Stimulated activated CD8-positive, alpha-beta memory T cell treated with anti-CD3 and anti-CD28 coated beads, Interleukin-4, amount 100 ng/mL, for 48 hours (primary cell): ENCODE measurements at regions not wholly inside any gene's neighbourhood (a gene's known extent, or its start where the extent isn't known, plus 50 kb on each side); places are given as distances from the start of the nearest gene placed in this dataset.
"Not testable (repeated sequence)": the region's sequence is repeated elsewhere in the genome, so short reads cannot be mapped to it uniquely, and the experiment has no call there.

Source experiments
- DNase-seq: peaks from one replicate; pipeline ENCODE4 v3.0.0-alpha.2; 2020

DNA sequence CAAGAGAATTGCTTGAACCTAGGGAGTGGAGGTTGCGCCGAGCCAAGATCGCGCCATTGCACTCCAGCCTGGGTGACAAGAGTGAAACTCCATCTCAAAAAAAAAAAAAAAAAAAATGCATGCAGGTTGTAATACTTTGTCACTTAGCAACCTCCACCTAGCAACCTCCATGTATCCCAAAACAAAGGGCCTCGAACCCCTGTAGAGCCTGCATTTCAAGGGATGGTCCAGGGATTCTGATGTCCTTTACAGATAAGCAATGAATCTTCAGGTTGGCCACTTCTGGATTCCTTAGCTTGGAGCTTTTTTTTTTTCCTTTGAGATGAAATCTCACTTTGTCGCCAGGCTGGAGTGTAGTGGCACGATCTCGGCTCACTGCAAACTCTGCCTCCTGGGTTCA is 1211.0 kb downstream of the TYW1 start:
- no peak for DNase-seq

DNA sequence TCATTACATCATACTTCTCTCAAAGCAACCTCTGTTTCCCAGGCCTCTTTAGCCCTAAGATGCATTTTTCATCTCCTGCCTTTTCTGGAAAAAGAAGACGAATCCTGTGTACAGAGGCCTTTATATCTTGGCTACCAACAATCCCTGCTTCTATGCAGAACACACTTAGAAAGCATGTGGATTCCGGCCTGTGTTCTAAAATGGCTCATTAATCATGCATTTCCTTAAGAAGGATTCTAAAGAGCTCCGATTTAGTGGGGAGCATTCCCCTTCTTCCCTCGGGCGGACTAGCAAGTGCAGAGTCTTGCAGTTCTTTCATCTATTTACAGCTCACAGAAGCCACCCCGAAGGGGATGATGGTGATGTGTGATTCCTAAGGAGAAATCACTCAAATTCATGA is 1212.9 kb downstream of the TYW1 start:
- DNase-seq = no peak

DNA sequence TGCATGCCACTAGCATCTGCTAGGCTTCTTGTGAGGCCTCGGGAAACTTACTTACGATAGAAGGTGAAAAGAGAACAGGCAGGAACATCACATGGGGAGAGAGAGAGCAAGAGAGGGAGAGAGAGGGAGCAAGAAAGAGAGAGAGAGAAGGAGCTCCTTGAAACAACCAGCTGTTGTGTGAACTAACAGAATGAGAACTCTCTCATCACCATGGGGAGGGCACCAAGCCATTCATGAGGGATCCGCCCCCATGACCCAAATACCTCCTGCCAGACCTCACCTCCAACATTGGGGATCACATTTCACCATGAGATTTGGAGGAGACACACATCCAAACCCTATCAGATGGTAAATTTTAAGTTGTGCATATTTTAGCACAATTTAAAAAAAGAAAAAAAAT is 1217.2 kb downstream of the TYW1 start:
- DNase-seq = no peak

DNA sequence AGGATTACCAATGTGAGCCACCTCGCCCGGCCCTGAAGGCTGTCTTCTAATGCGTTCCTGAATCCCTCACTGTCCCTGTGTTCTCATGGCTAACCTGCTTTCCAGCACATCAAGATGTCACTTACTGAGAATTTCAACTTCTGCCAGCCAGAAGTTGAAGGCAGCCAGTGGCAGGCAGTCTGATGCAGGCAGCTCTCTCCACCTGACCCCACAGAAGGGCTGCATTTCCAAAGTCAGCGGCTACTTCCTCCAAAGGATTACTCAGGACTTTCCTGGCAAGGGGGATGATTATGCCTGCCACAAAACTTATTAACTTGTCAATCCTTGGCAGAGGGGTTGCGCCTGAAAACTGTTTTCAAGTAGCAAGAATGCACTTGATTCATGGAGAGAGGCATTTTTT is 1219.4 kb downstream of the TYW1 start:
- DNase-seq = no peak

DNA sequence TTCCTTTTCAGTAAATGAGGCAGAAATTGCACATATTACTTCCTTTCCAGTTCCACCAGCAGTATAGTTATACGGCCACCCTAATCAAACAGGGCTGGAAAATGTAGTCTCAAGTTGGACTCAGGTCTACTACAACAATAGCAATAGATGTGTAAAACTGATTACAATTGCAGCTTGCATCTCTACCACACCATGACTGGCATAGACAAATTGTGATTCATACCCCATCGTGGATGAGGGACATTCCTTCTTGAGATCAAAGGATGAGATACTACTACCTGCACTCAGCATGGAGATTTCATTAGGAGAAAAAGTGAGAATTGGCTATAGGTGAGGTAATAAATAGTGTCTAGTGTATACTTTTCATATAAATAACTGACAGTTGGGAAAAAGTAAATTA is 1220.8 kb downstream of the TYW1 start:
- no peak for DNase-seq

DNA sequence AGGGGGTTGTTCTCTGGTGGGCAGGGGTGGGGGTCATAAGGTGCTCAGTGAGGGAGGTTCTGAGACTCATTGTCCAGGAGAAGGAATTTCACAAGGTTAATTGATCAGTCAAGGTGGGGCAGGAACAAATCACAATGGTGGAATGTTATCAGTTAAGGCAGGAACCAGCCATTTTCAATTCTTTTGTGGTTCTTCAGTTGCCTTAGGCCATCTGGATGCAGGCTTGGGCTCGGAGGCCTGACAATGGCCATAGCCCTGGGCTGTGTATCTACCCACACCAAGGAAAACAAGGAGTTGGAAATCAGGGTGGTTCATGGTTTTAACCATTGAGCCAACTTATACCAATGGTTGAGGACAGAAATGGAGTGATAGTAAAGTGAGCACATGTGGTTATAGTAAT is 1221.8 kb downstream of the TYW1 start:
- no peak for DNase-seq

DNA sequence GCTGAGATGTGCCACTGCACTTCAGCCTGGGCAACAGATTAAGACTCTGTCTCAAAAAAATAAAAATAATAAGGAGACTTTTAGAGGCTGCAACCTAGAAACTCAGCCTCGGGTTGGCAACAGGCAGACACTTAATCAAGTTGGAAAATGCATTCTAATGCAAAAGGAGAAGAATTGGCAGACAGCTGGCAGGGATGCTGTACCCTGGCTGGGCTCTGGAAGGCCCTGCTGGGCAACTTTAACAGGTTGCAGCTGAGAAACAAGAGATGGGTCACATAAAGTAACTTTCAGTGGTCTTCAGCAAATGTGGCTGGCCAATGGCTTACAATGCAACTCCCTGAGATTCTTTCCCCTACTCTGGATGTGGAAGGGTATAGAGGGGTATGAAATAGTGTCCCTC is 1225.7 kb downstream of the TYW1 start:
- DNase-seq = no peak

DNA sequence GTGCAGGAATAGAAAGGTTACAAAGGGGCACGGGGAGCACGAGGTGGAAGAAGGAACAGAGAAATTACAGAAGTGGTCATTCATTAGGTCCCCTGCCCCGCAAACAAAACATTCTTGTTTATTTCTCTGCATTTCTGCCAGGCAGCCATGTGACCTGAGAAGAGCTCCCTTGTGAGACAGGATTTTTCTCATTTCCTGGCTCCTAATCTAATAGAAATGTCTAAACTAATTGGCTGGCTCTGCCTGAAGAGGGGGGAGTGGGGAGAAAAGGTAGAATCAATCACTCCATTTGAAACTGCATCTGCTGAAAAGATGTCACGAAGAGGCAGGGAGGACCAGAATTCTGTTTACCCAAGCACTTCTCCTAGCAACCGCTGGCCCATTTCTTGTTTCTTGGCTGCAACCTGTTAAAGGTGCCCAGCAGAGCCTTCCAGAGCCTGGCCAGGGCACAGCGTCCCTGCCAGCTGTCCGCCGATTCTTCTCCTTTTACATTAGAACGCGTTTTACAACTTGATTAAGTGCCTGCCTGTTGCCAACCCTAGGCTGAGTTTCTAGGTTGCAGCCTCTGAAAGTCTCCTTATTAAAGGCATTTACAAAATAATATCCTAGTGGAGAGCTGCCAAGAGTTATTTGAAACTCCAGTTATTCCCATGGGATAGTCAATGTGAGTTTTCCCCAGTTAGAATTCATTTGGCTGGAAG is 1227.6 kb downstream of the TYW1 start:
- DNase-seq = no peak

DNA sequence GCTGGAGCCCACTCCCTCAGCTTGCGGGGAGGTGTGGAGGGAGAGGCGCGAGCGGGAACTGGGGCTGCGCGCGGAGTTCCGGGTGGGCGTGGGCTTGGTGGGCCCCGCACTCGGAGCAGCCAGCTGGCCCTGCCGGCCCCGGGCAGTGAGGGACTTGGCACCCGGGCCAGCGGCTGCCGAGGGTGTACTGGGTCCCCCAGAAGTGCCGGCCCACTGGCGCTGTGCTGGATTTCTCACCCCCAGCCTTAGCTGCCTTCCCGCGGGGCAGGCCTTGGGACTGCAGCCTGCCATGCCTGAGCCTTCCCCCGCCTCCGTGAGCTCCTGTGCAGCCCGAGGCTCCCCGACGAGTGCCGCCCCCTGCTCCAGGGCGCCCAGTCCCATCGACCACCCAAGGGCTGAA is 1234.4 kb downstream of the TYW1 start:
- DNase-seq = not testable (repeated sequence)

DNA sequence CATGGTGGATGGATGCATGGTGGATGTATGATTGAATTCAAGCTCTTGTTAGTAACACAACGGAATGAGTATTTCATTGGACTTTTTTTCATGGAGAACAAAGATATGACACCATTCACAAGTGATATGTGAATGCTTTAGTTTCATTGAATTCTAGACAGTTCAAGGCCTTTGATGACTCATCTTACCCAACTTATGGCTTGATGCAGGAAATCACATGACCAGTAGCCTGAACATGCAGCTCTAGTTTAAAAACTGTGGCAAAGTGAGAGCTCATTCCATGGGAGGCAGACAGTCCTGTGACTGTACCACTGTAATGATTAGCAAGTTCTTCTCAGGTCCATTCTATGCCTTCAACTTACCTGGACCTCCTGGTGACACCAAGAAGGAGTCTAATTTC is 1239.3 kb downstream of the TYW1 start:
- DNase-seq = no peak

DNA sequence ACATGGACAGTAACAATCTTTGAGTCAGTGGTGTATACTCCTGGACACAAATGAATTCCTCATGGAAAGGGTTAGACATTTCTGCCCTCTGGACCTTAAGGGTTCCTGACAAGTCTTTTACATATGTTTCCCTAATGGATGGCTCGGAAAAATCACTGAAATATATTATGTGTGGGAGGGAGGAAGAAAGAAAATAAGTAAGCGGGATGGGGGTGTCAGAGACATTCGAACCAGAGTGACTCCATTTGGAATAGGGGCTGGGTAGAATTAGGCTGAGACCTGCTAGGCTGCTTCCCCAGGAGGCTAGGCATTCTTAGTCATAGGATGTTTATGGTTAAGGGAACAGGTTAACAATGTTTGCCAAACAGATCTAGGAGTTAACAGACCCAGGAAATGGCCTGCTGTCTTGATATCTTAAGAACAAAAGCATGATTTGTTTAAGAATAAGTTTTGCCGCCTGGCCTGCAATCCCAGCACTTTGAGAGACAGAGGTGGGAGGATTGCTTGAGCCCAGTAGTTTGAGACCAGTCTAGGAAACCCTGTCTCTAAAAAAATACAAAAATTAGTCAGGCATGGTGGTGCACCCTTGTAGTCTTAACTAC is 1241.7 kb downstream of the TYW1 start:
- no peak for DNase-seq

DNA sequence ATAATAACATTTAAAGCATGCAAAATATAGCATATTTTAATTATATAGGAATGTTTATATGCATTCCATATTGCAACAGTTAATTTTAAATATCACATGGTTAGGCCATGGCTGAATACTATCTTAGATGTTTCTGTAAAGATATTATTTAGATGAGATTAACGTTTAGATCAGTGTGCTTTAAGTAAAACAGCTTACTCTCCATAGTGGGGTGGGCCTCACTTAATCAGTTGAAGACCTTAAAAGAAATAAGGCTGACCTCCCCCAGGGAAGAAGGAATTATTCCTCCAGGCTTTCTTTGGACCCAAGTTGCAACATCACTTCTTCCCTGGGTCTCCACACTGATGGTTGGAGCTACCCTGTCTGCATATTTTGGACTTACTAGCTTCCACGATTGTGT is 1246.5 kb downstream of the TYW1 start:
- DNase-seq = no peak

DNA sequence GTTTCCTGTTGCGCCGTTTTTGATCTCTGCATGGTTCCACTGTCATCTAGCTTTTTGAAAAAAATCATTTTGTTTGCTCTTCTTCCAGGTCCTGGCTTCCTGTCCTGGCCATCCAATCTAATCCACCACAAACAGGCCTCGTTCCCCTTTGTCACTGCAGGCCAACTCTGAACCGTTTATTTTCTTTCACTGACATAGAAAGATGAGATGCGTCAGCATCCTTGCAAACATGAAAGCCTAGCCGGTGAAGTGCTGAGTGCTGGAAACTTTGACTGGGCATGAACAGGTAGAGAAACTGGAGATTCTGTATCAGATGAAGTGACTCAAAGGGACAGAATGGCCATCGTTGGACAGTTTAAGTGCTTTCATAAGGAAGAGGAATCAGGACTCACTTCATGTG is 1247.8 kb downstream of the TYW1 start:
- no peak for DNase-seq

DNA sequence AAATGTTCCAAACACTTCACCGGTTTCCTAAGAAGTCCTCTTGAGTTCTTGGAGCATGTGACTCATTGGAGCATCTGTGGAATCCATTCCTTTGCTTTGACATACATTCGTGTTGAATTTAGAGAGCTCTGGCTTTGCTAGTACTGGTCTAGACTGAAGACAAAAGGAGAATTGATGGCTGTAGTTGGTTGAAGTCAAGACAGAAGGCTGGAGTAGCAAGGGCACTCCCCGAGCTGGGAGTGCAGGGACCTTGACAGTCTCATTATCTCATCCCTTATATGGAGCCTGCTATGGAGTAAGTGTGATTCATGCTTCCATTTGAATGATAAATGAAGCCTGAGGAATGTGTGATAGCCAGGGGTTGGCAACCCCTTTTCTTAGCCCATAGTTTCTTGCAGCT is 1249.1 kb downstream of the TYW1 start:
- DNase-seq = no peak

DNA sequence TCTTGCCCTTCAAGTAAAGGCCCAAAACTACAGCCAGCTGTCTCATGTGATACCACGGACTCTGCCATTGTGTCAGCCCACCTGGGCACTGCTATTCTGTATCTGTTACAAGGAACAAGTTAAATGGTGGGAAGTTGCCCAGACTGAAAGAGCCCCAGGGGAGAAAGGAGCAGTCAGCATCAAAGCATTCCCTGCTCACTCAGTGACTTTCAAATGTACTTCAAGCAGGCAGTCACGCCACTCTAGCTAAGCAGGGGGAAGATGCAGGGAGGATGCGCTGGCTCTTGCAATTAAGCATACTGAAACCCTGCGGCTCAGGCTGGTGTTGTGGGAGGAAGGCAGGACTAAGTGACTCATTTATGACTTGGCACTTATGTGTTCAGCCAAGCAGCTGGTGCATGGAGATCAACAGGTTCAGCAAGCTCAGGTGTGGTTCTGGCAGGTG is 1249.6 kb downstream of the TYW1 start:
- no peak for DNase-seq

DNA sequence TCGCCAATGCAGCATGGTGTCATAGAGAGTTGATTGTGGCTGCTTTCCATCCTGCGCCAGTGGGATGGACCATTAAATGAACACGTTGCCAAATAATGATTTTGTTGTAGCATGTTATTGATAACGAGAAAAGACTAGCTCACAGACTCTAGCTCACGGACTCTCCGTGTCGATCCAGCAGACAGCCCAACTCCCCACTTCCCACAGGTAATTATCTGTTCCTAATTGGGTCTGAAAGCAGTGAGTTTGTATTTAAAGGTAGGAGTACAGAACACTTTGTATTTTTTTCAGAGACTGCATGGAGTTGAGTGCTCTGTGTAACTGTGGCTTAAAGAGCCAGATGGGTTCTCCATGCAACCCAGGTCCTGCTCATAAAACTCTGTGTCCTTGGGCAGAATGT is 1250.5 kb downstream of the TYW1 start:
- DNase-seq = no peak

DNA sequence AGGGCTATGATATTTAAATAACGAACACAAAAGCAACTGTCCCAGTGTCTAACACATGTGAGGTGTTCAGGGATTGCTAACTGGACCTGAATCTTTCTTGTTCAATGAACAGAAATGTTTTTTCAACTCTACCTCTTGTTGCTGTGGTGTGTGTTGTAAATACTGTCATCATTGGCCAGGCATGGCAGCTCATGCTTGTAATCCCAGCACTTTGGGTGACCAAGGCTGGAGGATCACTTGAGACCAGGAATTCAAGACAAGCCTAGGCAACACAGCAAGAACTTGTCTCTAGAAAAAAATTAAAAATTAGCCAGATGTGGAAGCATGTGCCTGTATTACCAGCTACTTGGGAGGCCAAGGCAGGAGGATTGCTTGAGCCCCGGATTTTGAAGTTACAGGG is 1250.9 kb downstream of the TYW1 start:
- DNase-seq = no peak

DNA sequence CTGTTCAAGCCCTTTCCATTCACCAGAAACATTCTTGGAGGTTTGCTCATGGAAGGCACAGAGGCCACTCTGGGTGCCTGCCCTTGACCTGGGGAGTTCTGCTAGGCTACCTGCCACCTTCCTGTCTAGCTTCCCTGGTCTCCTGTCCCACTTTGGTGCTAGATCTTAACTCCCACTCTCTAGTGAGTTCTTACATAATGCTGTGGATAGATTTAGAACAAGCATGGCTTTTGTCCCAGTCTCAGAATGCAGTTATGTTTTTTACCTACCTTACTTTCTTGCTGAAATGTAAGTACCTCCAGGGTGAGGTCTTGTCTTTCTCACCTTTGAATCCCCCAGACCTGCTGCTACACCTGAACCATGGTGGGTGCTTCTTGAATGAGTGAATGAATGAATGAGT is 1252.3 kb downstream of the TYW1 start:
- no peak for DNase-seq

DNA sequence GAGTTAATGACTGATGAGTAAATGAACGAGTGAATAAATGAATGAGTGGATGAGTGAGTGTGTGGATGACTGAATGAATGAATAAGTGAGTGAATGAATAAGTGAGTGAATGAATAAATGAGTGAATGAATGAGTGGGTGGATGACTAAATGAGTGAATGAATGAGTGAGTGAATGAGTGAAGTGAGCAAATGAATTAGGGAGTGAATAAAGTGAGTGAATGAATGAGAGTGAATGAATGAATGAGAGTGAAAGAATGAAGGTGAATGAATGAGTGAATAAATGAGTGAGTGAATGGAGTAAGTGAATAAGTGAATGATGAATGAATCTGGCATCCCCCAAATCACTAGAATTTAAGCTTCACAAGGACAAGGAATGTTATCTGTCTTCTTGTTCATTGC is 1253.0 kb downstream of the TYW1 start:
- DNase-seq = no peak

DNA sequence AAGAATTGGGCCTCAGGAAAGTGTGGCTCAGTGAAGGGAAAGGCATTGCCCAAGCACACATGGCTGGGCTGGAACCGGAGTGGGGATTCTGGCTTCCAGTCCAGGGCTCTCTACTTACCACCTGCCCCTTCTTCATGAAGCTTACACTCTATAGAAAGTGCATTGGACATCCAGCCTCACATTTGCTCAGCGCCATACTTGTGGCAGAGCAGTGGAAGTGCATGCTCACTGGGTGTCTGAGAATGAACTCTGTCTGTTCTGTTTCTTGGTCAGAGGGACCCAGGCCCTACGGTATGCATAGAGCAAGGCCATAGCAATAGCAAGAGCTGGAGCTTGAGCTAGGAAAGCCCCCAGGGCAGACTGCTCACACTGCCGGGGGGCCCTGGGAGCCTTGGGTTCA is 1253.5 kb downstream of the TYW1 start:
- DNase-seq = no peak

DNA sequence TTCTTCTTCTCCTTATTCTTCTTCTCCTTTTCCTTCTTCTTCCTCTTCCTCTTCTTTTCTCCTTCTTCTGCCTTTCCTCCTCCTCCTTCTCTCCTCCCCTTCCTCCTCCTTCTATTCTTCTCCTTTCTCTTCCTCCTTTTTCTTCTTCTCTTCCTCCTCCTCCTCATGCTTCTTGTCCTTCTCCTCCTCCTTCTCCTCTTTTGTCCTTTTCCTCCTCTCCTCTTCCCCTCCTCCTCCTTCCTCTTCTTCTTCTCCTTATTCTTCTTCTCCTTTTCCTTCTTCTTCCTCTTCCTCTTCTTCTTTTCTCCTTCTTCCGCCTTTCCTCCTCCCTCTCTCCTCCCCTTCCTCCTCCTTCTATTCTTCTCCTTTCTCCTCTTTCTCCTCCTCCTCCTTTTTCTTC is 1258.2 kb downstream of the TYW1 start:
- DNase-seq = not testable (repeated sequence)

DNA sequence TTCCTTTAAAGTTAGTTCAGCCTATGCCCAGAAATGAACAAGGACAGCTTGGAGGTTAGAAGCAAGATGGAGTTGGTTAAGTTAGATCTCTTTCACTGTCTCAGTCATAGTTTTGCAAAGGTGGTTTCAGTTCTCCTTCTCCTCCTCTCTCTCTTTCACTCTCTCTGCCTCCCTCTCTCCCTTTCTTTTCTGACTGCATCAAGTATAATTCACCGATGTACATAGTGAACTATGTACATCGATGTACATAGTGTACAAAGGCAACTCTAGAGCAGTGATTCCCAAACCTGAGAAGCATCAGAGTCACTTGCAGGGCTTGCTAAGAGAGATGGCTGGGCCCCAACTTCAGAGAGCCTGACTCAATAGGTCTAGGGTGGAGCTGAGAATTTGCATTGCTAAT is 1259.7 kb downstream of the TYW1 start:
- no peak for DNase-seq

DNA sequence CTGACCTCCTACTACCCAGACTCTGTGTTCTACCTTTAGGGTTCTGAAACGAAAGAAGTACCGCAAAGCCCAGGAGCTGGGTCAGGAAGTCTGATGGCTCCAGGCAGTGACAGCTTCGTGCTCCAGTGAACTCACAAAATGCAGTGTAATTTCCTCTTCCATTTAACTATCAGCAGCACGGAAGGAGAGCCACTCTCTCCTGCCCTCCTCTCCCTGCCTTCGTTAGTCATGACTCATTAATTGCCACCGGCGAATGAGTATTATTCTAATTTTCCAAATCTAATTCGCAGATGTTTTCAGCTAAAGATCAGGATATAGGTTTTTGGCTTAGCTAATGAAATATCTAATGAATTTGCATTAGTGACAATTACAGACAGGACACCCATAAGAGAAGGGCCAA is 1262.0 kb downstream of the TYW1 start:
- no peak for DNase-seq

DNA sequence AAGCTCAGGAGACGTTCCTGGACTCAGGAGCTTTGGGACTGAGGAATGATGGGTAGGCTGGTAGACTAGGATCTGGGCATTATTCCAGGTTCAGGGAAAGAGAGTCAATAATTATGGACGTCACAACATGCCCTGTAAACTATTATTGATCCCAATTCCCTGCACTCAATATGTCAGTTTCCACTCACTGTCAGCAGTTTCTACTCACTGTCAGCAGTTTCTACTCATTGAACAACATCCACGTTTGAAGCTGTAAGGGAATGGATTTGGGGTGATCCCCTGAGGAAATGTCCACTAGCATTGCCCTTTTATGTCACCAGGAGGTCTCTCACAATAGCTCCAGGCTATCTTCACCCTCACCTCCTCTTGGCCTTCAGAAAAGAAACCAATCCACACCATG is 1268.6 kb downstream of the TYW1 start:
- no peak for DNase-seq

DNA sequence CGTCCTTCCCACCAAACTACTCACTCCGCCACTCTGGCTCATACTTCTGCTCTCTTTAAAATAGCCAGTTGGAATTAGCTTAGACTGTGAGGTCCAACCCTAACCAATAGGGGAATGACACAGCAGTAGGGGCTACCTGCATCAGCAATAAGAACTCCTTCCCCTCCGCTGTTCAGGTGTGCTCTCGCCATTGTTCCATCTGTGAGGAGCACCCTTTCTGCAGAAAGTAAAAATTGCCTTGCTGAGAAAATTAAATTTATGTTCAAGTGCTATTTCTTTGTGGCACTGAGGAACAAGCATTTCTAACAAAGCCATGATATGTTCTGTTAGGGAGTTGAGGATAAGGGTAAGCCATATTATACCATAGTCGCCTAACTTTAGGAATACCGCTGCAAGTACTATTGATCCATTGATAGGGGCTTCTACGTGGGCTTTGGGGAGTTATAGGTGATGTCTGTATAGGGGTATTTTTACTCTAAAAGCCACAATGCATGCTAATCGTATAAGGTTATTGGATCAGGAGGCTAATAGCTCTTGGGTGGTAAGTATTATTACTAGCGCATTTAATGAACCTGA is 1269.5 kb downstream of the TYW1 start:
- no peak for DNase-seq
